DND-41 (cell line): ENCODE measurements at regions not wholly inside any gene's neighbourhood (a gene's known extent, or its start where the extent isn't known, plus 50 kb on each side); places are given as distances from the start of the nearest gene placed in this dataset.
"Not testable (repeated sequence)": the region's sequence is repeated elsewhere in the genome, so short reads cannot be mapped to it uniquely, and the experiment has no call there.

ENCODE experiments used
- ATAC-seq: fragments of 200-7000 bp; cut with Tn5 transposase; 3 replicates; pipeline ENCODE4 v1.9.1; 2021; ENCODE audit warnings: low read depth; ENCODE audit not compliant: insufficient read depth
- DNase-seq: peaks from one replicate; pipeline ENCODE4 v3.0.0-alpha.2; 2020
- H2AFZ ChIP-seq: 2 replicates; pipeline ENCODE4 v1.6.0; 2012; ENCODE audit warnings: low read depth, low read length
- H3K27ac ChIP-seq: 2 replicates; pipeline ENCODE4 v1.5.1; 2012; ENCODE audit warnings: low read length, inconsistent platforms
- H3K27me3 ChIP-seq: fragments of 200-600 bp; sonication (generic); 2 replicates; pipeline ENCODE4 v1.6.0; 2012; ENCODE audit warnings: low read length, mild to moderate bottlenecking, inconsistent platforms; ENCODE audit not compliant: insufficient read depth, poor library complexity
- H3K36me3 ChIP-seq: 2 replicates; pipeline ENCODE4 v1.5.1; 2012; ENCODE audit warnings: low read length, inconsistent platforms; ENCODE audit not compliant: insufficient read depth
- H3K4me1 ChIP-seq: 2 replicates; pipeline ENCODE4 v1.5.1; 2012; ENCODE audit warnings: mild to moderate bottlenecking, low read length; ENCODE audit not compliant: insufficient read depth
- H3K4me2 ChIP-seq: 2 replicates; pipeline ENCODE4 v1.6.0; 2012; ENCODE audit warnings: mild to moderate bottlenecking, moderate library complexity, low read length, inconsistent platforms; ENCODE audit not compliant: insufficient read depth
- H3K4me3 ChIP-seq, 2 experiments: fragments of 200-600 bp in 1 of 2; shearing (Covaris generic) in 1 of 2; 2 replicates each; pipeline ENCODE4 v1.5.1; 2012 to 2016; ENCODE audit warnings: inconsistent platforms in 2 of 2, low read length in 2 of 2, mild to moderate bottlenecking in 2 of 2, low read depth in 1 of 2, moderate library complexity in 1 of 2
- H3K79me2 ChIP-seq: 2 replicates; pipeline ENCODE4 v1.6.0; 2012; ENCODE audit warnings: low read length, inconsistent platforms; ENCODE audit not compliant: insufficient read depth
- H3K9ac ChIP-seq: 2 replicates; pipeline ENCODE4 v1.6.0; 2012; ENCODE audit warnings: low read depth, mild to moderate bottlenecking, inconsistent platforms, low read length, moderate library complexity
- H3K9me3 ChIP-seq: 2 replicates; pipeline ENCODE4 v1.5.1; 2012; ENCODE audit warnings: low read length, moderate library complexity, mild to moderate bottlenecking, inconsistent platforms; ENCODE audit not compliant: insufficient read depth, severe bottlenecking
- H4K20me1 ChIP-seq: 2 replicates; pipeline ENCODE4 v1.6.0; 2012; ENCODE audit warnings: low read length; ENCODE audit not compliant: insufficient read depth
- CTCF ChIP-seq: IDR thresholded peaks from 2 replicates; pipeline ENCODE4 v1.5.1; 2012; ENCODE audit warnings: borderline replicate concordance, low read length, moderate library complexity, mild to moderate bottlenecking; ENCODE audit not compliant: poor library complexity, severe bottlenecking; ENCODE audit errors: extremely low read depth
- EZH2 ChIP-seq: IDR thresholded peaks from 3 replicates; pipeline ENCODE4 v1.6.1; 2012; ENCODE audit warnings: borderline replicate concordance, low read depth, mild to moderate bottlenecking, moderate library complexity, low read length, inconsistent platforms; ENCODE audit not compliant: severe bottlenecking

- Histone ChIP-seq H4K20me1 (no peaks in the 10 kb centered on the region), H3K4me1 (peaks cover 38% of the 10 kb centered on the region), H3K4me3 (no peak overlapping the region), H3K9me3 (no peaks in the 10 kb centered on the region), H2AFZ (no peak overlapping the region), H3K79me2 (no peaks in the 10 kb centered on the region), H3K36me3 (no peaks in the 10 kb centered on the region), H3K4me2 (no peak overlapping the region), H3K27me3 (no peaks in the 10 kb centered on the region), H3K9ac (no peak overlapping the region), H3K27ac (no peak overlapping the region)
- ATAC-seq: no peak
- no peak for TF ChIP-seq EZH2
- no peak for TF ChIP-seq CTCF
- no peak for DNase-seq
These were observed 77.7 kb upstream of the SORL1 start for GRCh38 chr11:121374286-121374985.

- H3K4me1 ChIP-seq: peaks cover 36% of the 10 kb centered on the region
- no peaks in the 10 kb centered on the region for H3K9me3 ChIP-seq
These were observed 76.0 kb upstream of the SORL1 start for GRCh38 chr11:121376130-121376529.

GRCh38 chr11:121379145-121379810, 72.8 kb upstream of the SORL1 start:
- H3K36me3 ChIP-seq, H3K9me3 ChIP-seq, H3K4me2 ChIP-seq, H3K79me2 ChIP-seq, H4K20me1 ChIP-seq, H3K4me3 ChIP-seq, H3K9ac ChIP-seq, H3K27me3 ChIP-seq, H3K27ac ChIP-seq, H2AFZ ChIP-seq: not testable (repeated sequence)
- ATAC-seq (0 out of 3 replicates have a peak, but pooled peaks have one; percentile 27), DNase-seq (peak; percentile 29)
- peak; percentile 46 for TF ChIP-seq CTCF
- H3K4me1 ChIP-seq: peaks cover 17% of the 10 kb centered on the region

More at GRCh38 chr11:121376130-121376529, 76.0 kb upstream of the SORL1 start:
- peak overlapping the region; percentile 34; the same call in 1 of the 2 replicates for H2AFZ ChIP-seq
- DNase-seq (no peak), ATAC-seq (no peak)
- no peak overlapping the region for H3K4me3 ChIP-seq
- TF ChIP-seq CTCF: no peak
- no peak for TF ChIP-seq EZH2
- no peak overlapping the region for H3K27ac ChIP-seq
- H3K27me3 ChIP-seq: no peaks in the 10 kb centered on the region
- no peak overlapping the region for H3K9ac ChIP-seq
- no peaks in the 10 kb centered on the region for H3K36me3 ChIP-seq
- H3K4me2 ChIP-seq: no peak overlapping the region
- H4K20me1 ChIP-seq: no peaks in the 10 kb centered on the region
- no peaks in the 10 kb centered on the region for H3K79me2 ChIP-seq
